Liver (tissue), 8 donors: ENCODE measurements at regions not wholly inside any gene's neighbourhood (a gene's known extent, or its start where the extent isn't known, plus 50 kb on each side); places are given as distances from the start of the nearest gene placed in this dataset.

Experiments used
- DNase-seq: peaks from one replicate; pipeline ENCODE4 v3.0.0-alpha.2; 2017; ENCODE audit warnings: low spot score
- H3K27ac ChIP-seq, 2 donors: one replicate each; pipeline ENCODE4 v1.7.0; 2013; ENCODE audit warnings: inconsistent platforms in 2 of 2, low read length in 2 of 2, control low read depth in 1 of 2, low read depth in 1 of 2, mild to moderate bottlenecking in 1 of 2
- H3K27me3 ChIP-seq, 4 donors: one replicate each; pipeline versions ENCODE4 v1.6.1 to v1.7.0; 2013; ENCODE audit warnings: low read length in 3 of 4, inconsistent platforms in 1 of 4, mild to moderate bottlenecking in 1 of 4, moderate library complexity in 1 of 4; ENCODE audit not compliant: control insufficient read depth in 4 of 4, insufficient read depth in 4 of 4
- H3K36me3 ChIP-seq, 4 donors: one replicate each; pipeline versions ENCODE4 v1.6.1 to v1.7.0; 2013; ENCODE audit warnings: low read length in 3 of 4, mild to moderate bottlenecking in 3 of 4, low read depth in 1 of 4, moderate library complexity in 1 of 4; ENCODE audit not compliant: control insufficient read depth in 4 of 4, insufficient read depth in 3 of 4
- H3K4me1 ChIP-seq, 4 donors: one replicate each; pipeline versions ENCODE4 v1.6.1 to v1.7.0; 2013; ENCODE audit warnings: low read length in 3 of 4, mild to moderate bottlenecking in 3 of 4, moderate library complexity in 1 of 4; ENCODE audit not compliant: control insufficient read depth in 4 of 4, insufficient read depth in 4 of 4
- H3K4me3 ChIP-seq, 3 donors: one replicate each; pipeline versions ENCODE4 v1.6.1 to v1.7.0; 2013; ENCODE audit warnings: low read length in 3 of 3, control low read depth in 1 of 3, low read depth in 1 of 3, mild to moderate bottlenecking in 1 of 3
- H3K9ac ChIP-seq, 2 donors: one replicate each; pipeline ENCODE4 v1.7.0; 2013; ENCODE audit warnings: low read length in 2 of 2, mild to moderate bottlenecking in 2 of 2, moderate library complexity in 2 of 2, control low read depth in 1 of 2, low read depth in 1 of 2
- H3K9me3 ChIP-seq, 4 donors: one replicate each; pipeline versions ENCODE4 v1.6.1 to v1.7.0; 2013; ENCODE audit warnings: low read length in 3 of 4; ENCODE audit not compliant: control insufficient read depth in 4 of 4
- CTCF ChIP-seq: fragments of 150-350 bp; IDR thresholded peaks from 2 replicates; pipeline ENCODE4 v1.5.1; 2017; ENCODE audit warnings: improper control_type of control experiment, low read depth, low read length; ENCODE audit not compliant: missing input control
- EGR1 ChIP-seq, 2 donors: IDR thresholded peaks; 2 replicates each; pipeline ENCODE4 v1.6.1; 2016 to 2018; ENCODE audit warnings: antibody characterized with exemption in 2 of 2, low read depth in 2 of 2
- FOXA1 ChIP-seq: IDR thresholded peaks from 2 replicates; pipeline ENCODE4 v1.6.1; 2016; ENCODE audit warnings: antibody characterized with exemption
- FOXA2 ChIP-seq: IDR thresholded peaks from 2 replicates; pipeline ENCODE4 v1.6.1; 2016; ENCODE audit warnings: antibody characterized with exemption
- GABPA ChIP-seq, 2 donors: IDR thresholded peaks in 1 of 2; conservative IDR thresholded peaks in 1 of 2; 2 replicates each; pipeline ENCODE4 v1.6.1; 2016; ENCODE audit warnings: antibody characterized with exemption in 2 of 2, mild to moderate bottlenecking in 1 of 2, moderate library complexity in 1 of 2
- HNF4A ChIP-seq, 2 donors: conservative IDR thresholded peaks; 2 replicates each; pipeline ENCODE4 v1.6.1; 2016; ENCODE audit warnings: antibody characterized with exemption in 2 of 2, mild to moderate bottlenecking in 2 of 2
- HNF4G ChIP-seq: IDR thresholded peaks from 2 replicates; pipeline ENCODE4 v1.6.1; 2016; ENCODE audit warnings: antibody characterized with exemption
- JUND ChIP-seq, 2 donors: IDR thresholded peaks; 2 replicates each; pipeline ENCODE4 v1.6.1; 2016; ENCODE audit warnings: antibody characterized with exemption in 2 of 2
- MAX ChIP-seq: IDR thresholded peaks from 2 replicates; pipeline ENCODE4 v1.6.1; 2016; ENCODE audit warnings: antibody characterized with exemption
- RAD21 ChIP-seq, 2 donors: IDR thresholded peaks; 2 replicates each; pipeline ENCODE4 v1.6.1; 2016; ENCODE audit warnings: antibody characterized with exemption in 2 of 2, mild to moderate bottlenecking in 2 of 2
- REST ChIP-seq: IDR thresholded peaks from 2 replicates; pipeline ENCODE4 v1.6.1; 2016; ENCODE audit warnings: antibody characterized with exemption, mild to moderate bottlenecking
- SP1 ChIP-seq: IDR thresholded peaks from 2 replicates; pipeline ENCODE4 v1.6.1; 2018; ENCODE audit warnings: antibody characterized with exemption, mild to moderate bottlenecking
- ZBTB33 ChIP-seq: IDR thresholded peaks from 2 replicates; pipeline ENCODE4 v1.6.1; 2016; ENCODE audit warnings: antibody characterized with exemption
- WGBS: extraction: QIAGEN DNeasy Blood & Tissue Kit; methylation state at CpG from one replicate; pipeline ENCODE4 v1.1.7; 2013; 5-methylcytosine and 5-hydroxymethylcytosine counted together
- donor health status: healthy.
- donor health status: healthy.
- donor health status: healthy.
- donor health status: healthy.
- donor health status: healthy.

GRCh38 chr5:30500513-30500912, 693.0 kb upstream of the CDH6 start:
- no peaks in the 10 kb centered on the region for H3K9me3 ChIP-seq
- no peak overlapping the region for H3K27ac ChIP-seq
- no peak overlapping the region for H3K9ac ChIP-seq
- H3K4me1 ChIP-seq = peaks cover 0 to 21% (median 15%) of the 10 kb centered on the region in 4 donors
- no peak for DNase-seq
- 47% methylated on average over 2 of the region's 2 CpGs for WGBS
- no peaks in the 10 kb centered on the region for H3K36me3 ChIP-seq
- no peak overlapping the region for H3K4me3 ChIP-seq
- no peaks in the 10 kb centered on the region for H3K27me3 ChIP-seq
- TF ChIP-seq HNF4G = no peak
- peak in 1 of 2 donors; percentile 34 for TF ChIP-seq HNF4A (conservative IDR thresholded peaks at IDR 0.05)
- no peak for TF ChIP-seq ZBTB33
- TF ChIP-seq FOXA2 = no peak
- TF ChIP-seq FOXA1 = no peak
- no peak for TF ChIP-seq EGR1 (IDR thresholded peaks at IDR 0.05; ENCODE audit: low read depth in 2 of 2)
- no peak for TF ChIP-seq RAD21 (IDR thresholded peaks at IDR 0.05)

GRCh38 chr5:30499402-30499801, 694.1 kb upstream of the CDH6 start:
- Histone ChIP-seq H3K4me3 (no peak overlapping the region), H3K27me3 (no peaks in the 10 kb centered on the region), H3K9ac (no peak overlapping the region), H3K27ac (no peak overlapping the region), H3K9me3 (no peaks in the 10 kb centered on the region), H3K4me1 (peaks cover 0 to 19% (median 13%) of the 10 kb centered on the region in 4 donors), H3K36me3 (no peaks in the 10 kb centered on the region)
- 56% methylated on average over 4 of the region's 4 CpGs for WGBS
- no peak for TF ChIP-seq RAD21 (IDR thresholded peaks at IDR 0.05)
- no peak for TF ChIP-seq SP1
- no peak for TF ChIP-seq HNF4G
- no peak for TF ChIP-seq MAX
- no peak for TF ChIP-seq CTCF
- TF ChIP-seq EGR1 (IDR thresholded peaks at IDR 0.05; ENCODE audit: low read depth in 2 of 2) = no peak
- TF ChIP-seq JUND (IDR thresholded peaks at IDR 0.05) = no peak
- no peak for TF ChIP-seq FOXA1
- TF ChIP-seq REST = no peak
- no peak for TF ChIP-seq FOXA2
- TF ChIP-seq GABPA (IDR thresholded peaks at IDR 0.05 in 1 of 2, conservative IDR thresholded peaks at IDR 0.05 in 1 of 2) = no peak
- DNase-seq = no peak
